K562 (cell line): ENCODE measurements at regions not wholly inside any gene's neighbourhood (a gene's known extent, or its start where the extent isn't known, plus 50 kb on each side); places are given as distances from the start of the nearest gene placed in this dataset.

ENCODE experiments used
- ATAC-seq: fragments of 200-7000 bp; cut with Tn5 transposase; 3 replicates; pipeline ENCODE4 v1.9.1; 2020; ENCODE audit warnings: moderate library complexity
- BruUV-seq: library from RNA; stranded (reverse); fragments of 400-500 nt; replicated peaks from 2 replicates; lab custom pipeline; 2021; lab: Mats Ljungman, UMichigan
- CTCF ChIA-PET: fragments of 300-600 bp; formaldehyde crosslinking; extraction: SDS; loops from one replicate; lab custom pipeline; 2021; ENCODE audit warnings: low intra/inter-chr PET ratio; lab: Yijun Ruan, JAX
- POLR2A ChIA-PET: fragments of 300-600, 350-650 bp; sonication (Branson Sonifier 250); formaldehyde crosslinking; extraction: SDS; loops from one replicate; lab custom pipeline; 2021; ENCODE audit warnings: antibody characterized with exemption, inconsistent platforms; lab: Yijun Ruan, JAX
- DNase-seq, 4 experiments: peaks; one replicate each; pipeline versions ENCODE4 v3.0.0 to v3.0.0-alpha.2; 2011 to 2018; ENCODE audit warnings: low spot score in 3 of 4, mixed read lengths in 3 of 4; ENCODE audit errors: extremely low read depth in 1 of 4
- FAIRE-seq: peaks from 2 replicates; lab custom pipeline; 2011; peaks lifted over from hg19 to GRCh38; lab: Jason Lieb, UNC
- H2AFZ ChIP-seq: 2 replicates; pipeline ENCODE4 v1.6.0; 2011; ENCODE audit warnings: low read depth, low read length, control low read depth, inconsistent platforms
- H3K27ac ChIP-seq: fragments of 200-600 bp; 3 replicates; pipeline ENCODE4 v1.8.0; 2011; ENCODE audit warnings: low read depth, mild to moderate bottlenecking, control low read depth, inconsistent platforms, low read length, moderate library complexity, mixed read lengths; ENCODE audit errors: extremely low read depth
- H3K27me3 ChIP-seq, 2 experiments: fragments of 300-600 bp in 1 of 2; 2 replicates in 1 of 2; 3 replicates in 1 of 2; pipeline versions ENCODE4 v1.6.0 to v1.8.0; 2011; ENCODE audit warnings: inconsistent platforms in 2 of 2, low read length in 2 of 2, mild to moderate bottlenecking in 1 of 2, mixed read lengths in 1 of 2, moderate library complexity in 1 of 2; ENCODE audit not compliant: control insufficient read depth in 2 of 2, insufficient read depth in 2 of 2
- H3K36me3 ChIP-seq: fragments of 300-600 bp; 3 replicates; pipeline ENCODE4 v1.8.0; 2011; ENCODE audit warnings: mild to moderate bottlenecking, low read length, inconsistent platforms; ENCODE audit not compliant: control insufficient read depth, insufficient read depth
- H3K4me1 ChIP-seq, 2 experiments: fragments of 200-600 bp in 1 of 2; replicated peaks in 1 of 2; 2 replicates in 1 of 2; 3 replicates in 1 of 2; pipeline versions ENCODE4 v1.5.1 to v1.8.0; 2011; ENCODE audit warnings: inconsistent platforms in 2 of 2, low read length in 2 of 2, mild to moderate bottlenecking in 1 of 2, mixed read lengths in 1 of 2, moderate library complexity in 1 of 2; ENCODE audit not compliant: control insufficient read depth in 2 of 2, insufficient read depth in 2 of 2
- H3K4me2 ChIP-seq: 2 replicates; pipeline ENCODE4 v1.6.1; 2011; ENCODE audit warnings: low read length, control low read depth, inconsistent platforms, mixed read lengths; ENCODE audit not compliant: insufficient read depth
- H3K4me3 ChIP-seq: fragments of 200-600 bp; sonication (generic), shearing (Covaris generic); 2 replicates; pipeline ENCODE4 v1.5.1; 2016; ENCODE audit warnings: control low read depth, inconsistent platforms
- H3K79me2 ChIP-seq: fragments of 200-600 bp; 3 replicates; pipeline ENCODE4 v1.8.0; 2011; ENCODE audit warnings: low read length, inconsistent platforms; ENCODE audit not compliant: control insufficient read depth, insufficient read depth
- H3K9ac ChIP-seq, 2 experiments: 2 replicates each; pipeline versions ENCODE4 v1.6.0 to v1.6.1; 2011; ENCODE audit warnings: low read depth in 2 of 2, low read length in 2 of 2, control low read depth in 1 of 2, inconsistent platforms in 1 of 2, mild to moderate bottlenecking in 1 of 2, mixed read lengths in 1 of 2; ENCODE audit not compliant: insufficient read depth in 1 of 2
- H3K9me1 ChIP-seq: one replicate; pipeline ENCODE4 v1.6.0; 2011; ENCODE audit warnings: inconsistent platforms, mild to moderate bottlenecking, low read length, moderate library complexity; ENCODE audit not compliant: control insufficient read depth, insufficient read depth
- H3K9me3 ChIP-seq: replicated peaks from 2 replicates; pipeline ENCODE4 v1.5.1; 2011; ENCODE audit warnings: low read depth, low read length, inconsistent platforms; ENCODE audit not compliant: control insufficient read depth, insufficient read depth
- H4K20me1 ChIP-seq: replicated peaks from 2 replicates; pipeline ENCODE4 v1.6.1; 2011; ENCODE audit warnings: low read length, inconsistent platforms, mixed read lengths; ENCODE audit not compliant: control insufficient read depth, insufficient read depth
- GABPA ChIP-seq: fragments of 200-800 bp; sonication (Bioruptor generic); conservative IDR thresholded peaks from 2 replicates; pipeline ENCODE4 v1.6.1; 2016; ENCODE audit warnings: low read depth, missing genetic modification characterization, missing compliant biosample characterization
- SREBF1 ChIP-seq: fragments of 150-350 bp; IDR thresholded peaks from 2 replicates; pipeline ENCODE4 v1.6.1; 2014; ENCODE audit warnings: antibody characterized with exemption, low read depth, low read length, borderline replicate concordance
- ZNF324 ChIP-seq: fragments of 250-450 bp; sonication (Bioruptor Pico); IDR thresholded peaks from 2 replicates; pipeline ENCODE4 v1.4.0; 2020; ENCODE audit warnings: mild to moderate bottlenecking
- WGBS: fragments of 100-300 bp; shearing (Covaris generic); methylation state at CpG from one replicate; pipeline ENCODE4 v1.1.6; 2016; ENCODE audit warnings: low coverage, mixed read lengths; ENCODE audit not compliant: insufficient coverage; ENCODE audit errors: missing lambda C conversion rate; 5-methylcytosine and 5-hydroxymethylcytosine counted together
- in situ Hi-C: fragments of 300-500 bp; cut with MboI; formaldehyde crosslinking; loops from 4 replicates; pipeline ENCODE4 v1.15.0; 2018; ENCODE audit warnings: inconsistent platforms, mixed read lengths
- intact Hi-C: fragments of 100-400 bp; cut with micrococcal nuclease; formaldehyde crosslinking; loops from 2 replicates; pipeline ENCODE4 v1.14.2; 2022
- TF ChIP-seq, protein P1 (sequence below): IDR thresholded peaks from 2 replicates; pipeline ENCODE4 v1.6.1; 2011; ENCODE audit warnings: borderline replicate concordance, low read depth, mild to moderate bottlenecking, moderate library complexity, low read length; ENCODE audit not compliant: insufficient read depth, poor library complexity, severe bottlenecking

DNA sequence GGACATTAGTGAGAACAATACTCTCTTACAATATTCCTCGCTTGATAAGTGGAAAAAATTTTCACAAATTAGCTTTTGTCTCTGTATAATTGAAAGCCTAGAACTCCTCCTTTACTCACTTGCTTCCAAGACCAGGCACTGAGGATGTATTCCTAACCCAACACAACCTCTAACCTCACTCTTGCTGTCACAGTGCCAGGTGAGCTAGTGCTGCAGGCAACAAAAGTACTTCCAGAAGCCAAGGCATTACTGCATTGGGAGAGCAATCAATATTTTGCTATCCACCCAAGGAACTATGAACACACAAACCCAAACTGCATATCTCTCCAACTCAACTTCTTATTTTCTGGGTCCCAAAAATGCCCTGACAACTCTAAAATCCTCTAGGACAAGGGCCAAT, 1081.0 kb downstream of the VRK1 start:
- H3K27ac ChIP-seq = no peak overlapping the region
- no peaks in the 10 kb centered on the region for H3K9me1 ChIP-seq
- no peak overlapping the region for H2AFZ ChIP-seq
- no peaks in the 10 kb centered on the region for H3K4me1 ChIP-seq
- 0% methylated on average over 1 of the region's 1 CpG for WGBS
- intact Hi-C loops (no loop called here), in situ Hi-C loops (no loop called here)
- BruUV-seq = no TSS peak
- TF ChIP-seq, protein P1, sequence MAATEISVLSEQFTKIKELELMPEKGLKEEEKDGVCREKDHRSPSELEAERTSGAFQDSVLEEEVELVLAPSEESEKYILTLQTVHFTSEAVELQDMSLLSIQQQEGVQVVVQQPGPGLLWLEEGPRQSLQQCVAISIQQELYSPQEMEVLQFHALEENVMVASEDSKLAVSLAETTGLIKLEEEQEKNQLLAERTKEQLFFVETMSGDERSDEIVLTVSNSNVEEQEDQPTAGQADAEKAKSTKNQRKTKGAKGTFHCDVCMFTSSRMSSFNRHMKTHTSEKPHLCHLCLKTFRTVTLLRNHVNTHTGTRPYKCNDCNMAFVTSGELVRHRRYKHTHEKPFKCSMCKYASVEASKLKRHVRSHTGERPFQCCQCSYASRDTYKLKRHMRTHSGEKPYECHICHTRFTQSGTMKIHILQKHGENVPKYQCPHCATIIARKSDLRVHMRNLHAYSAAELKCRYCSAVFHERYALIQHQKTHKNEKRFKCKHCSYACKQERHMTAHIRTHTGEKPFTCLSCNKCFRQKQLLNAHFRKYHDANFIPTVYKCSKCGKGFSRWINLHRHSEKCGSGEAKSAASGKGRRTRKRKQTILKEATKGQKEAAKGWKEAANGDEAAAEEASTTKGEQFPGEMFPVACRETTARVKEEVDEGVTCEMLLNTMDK = no peak
- no peak for TF ChIP-seq SREBF1
- no peak for TF ChIP-seq ZNF324
- no peak for TF ChIP-seq GABPA
- H3K9ac ChIP-seq = no peak overlapping the region
- no peaks in the 10 kb centered on the region for H3K27me3 ChIP-seq
- ATAC-seq = no peak
- ChIA-PET POLR2A (interaction anchor here (0.7 kb wide), 1 partner anchor 883 kb away, joined by 3 read pairs; no protein-coding TSS in a partner anchor), CTCF (no interaction called here)
- no peak overlapping the region for H3K4me2 ChIP-seq
- H3K79me2 ChIP-seq = no peaks in the 10 kb centered on the region
- no peak overlapping the region for H3K4me3 ChIP-seq
- no peak for DNase-seq
- FAIRE-seq = no peak
- H3K9me3 ChIP-seq = no peaks in the 10 kb centered on the region
- H4K20me1 ChIP-seq = no peaks in the 10 kb centered on the region
- H3K36me3 ChIP-seq = no peaks in the 10 kb centered on the region
